ENCODE measurements at regions not wholly inside any gene's neighbourhood (a gene's known extent, or its start where the extent isn't known, plus 50 kb on each side); places are given as distances from the start of the nearest gene placed in this dataset.
"Not testable (repeated sequence)": the region's sequence is repeated elsewhere in the genome, so short reads cannot be mapped to it uniquely, and the experiment has no call there.

GRCh38 chr3:152773633-152774032, 61.3 kb upstream of the P2RY1 start:
- DNase-seq (ENCODE audit: low spot score), result no peak

DNA sequence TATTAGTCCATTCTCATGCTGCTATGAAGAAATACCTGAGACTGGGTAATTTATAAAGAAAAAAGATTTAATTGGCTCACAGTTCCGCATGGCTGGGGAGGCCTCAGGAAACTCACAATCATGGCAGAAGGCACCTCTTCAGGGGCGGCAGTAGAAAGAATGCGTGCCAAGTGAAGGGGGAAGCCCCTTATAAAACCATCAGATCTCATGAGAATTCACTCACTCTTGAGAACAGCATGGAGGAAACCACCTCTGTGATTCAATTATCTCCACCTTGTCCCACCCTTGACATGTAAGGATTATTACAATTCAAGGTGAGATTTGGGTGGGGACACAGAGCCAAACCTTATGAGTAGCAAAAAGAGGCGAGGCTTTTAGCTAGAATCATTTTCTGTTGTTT, 60.7 kb upstream of the P2RY1 start:
- DNase-seq (ENCODE audit: low spot score), result not testable (repeated sequence)

GRCh38 chr3:152778022-152778421, 56.9 kb upstream of the P2RY1 start:
- DNase-seq (ENCODE audit: low spot score), result no peak

DNA sequence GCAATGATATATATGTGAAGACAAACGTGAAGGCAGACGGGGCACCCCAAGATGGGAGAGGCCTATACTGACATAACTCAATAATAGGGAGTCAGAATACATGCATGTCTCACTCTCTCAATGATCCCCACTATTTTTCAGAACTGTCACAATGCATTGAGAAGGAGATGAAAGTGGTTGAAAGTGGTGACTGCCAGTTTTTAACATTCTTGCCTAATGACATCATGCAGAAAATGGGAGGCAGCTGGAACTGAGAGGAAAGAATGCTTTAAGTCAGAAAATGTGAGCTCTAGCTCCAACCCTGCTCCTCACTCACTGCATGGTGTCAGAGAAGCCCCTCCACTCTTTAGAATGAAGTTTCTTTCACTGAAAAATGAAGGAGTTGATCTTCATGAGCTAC, 55.3 kb upstream of the P2RY1 start:
- no peak for DNase-seq (ENCODE audit: low spot score)

DNA sequence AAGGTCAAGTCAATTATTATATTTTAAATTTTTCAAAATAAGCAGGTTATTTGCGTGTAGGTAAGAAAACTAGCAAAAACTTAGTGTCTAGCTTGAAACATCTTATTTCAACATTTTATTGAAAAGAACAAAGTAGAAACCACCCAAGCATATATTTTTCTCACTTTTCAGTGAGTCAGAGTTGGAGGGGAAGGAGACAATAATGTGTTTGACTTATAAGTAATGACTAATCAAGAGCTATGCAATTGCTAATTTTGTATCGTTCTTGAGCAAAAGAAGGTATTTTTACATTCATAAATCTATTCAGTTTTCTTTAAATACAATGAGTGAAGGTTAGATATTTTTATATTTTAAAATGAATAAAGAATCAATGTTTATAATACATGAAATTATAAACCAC, 54.4 kb upstream of the P2RY1 start:
- DNase-seq (ENCODE audit: low spot score), result peak; percentile 14

GRCh38 chr3:152785051-152785450, 49.9 kb upstream of the P2RY1 start:
- no peak for DNase-seq (ENCODE audit: low spot score)
